Posterior vena cava (tissue), 2 donors: ENCODE measurements at regions not wholly inside any gene's neighbourhood (a gene's known extent, or its start where the extent isn't known, plus 50 kb on each side); places are given as distances from the start of the nearest gene placed in this dataset.
"Not testable (repeated sequence)": the region's sequence is repeated elsewhere in the genome, so short reads cannot be mapped to it uniquely, and the experiment has no call there.

Experiments used
- DNase-seq: peaks from one replicate; pipeline ENCODE4 v3.0.0-alpha.2; 2020; ENCODE audit warnings: low spot score
- intact Hi-C, 2 donors: fragments of 100-400 bp; cut with DNase I; formaldehyde crosslinking; loops; one replicate each; pipeline versions ENCODE4 v1.14.1 to v1.14.2; 2022 to 2023
- donor health status: DM: yes; HTN: yes; CAD: no.
- donor health status: DM: yes; HTN: yes; CAD: no.

DNA sequence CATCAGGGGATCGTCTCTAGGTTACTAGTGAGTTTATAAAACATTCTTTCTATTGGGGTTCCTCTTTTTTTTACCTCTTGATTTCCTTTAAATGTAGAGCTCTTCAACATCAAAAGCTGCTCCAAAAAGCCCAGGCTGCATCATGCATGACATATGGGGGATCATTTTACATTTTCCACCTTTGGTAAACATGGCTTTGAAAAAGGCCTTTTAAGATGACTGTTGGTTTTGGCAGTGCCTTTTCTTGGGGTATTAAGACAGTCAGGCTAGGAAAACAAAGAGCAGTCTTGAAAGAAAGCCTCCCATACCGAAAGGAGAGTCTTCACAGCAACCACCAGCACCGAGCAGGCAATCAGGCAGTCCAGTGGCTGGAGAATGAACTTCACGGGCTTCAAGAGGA, 73.2 kb downstream of the NPEPL1 start:
- no peak for DNase-seq

DNA sequence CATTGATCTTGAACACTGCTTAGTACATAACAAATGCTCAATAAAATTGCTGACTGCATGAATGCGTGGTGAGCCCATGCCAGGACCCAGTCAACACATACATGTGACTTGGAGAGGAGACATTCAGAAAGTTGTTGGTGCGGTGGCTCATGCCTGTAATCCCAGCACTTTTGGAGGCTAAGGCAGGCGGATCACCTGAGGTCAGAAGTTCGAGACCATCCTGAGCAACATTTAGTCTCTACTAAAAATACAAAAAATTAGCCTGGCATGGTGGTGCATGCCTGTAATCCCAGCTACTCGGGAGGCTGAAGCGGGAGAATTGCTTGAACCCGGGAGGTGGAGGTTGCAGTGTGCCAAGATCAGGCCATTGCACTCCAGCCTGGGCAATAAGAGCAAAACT, 75.2 kb downstream of the NPEPL1 start:
- intact Hi-C loops = not testable (repeated sequence)
- DNase-seq = peak; percentile 13

More for the DNA sequence above, 73.2 kb downstream of the NPEPL1 start:
- intact Hi-C loops = no loop called here
